ENCODE measurements at regions not wholly inside any gene's neighbourhood (a gene's known extent, or its start where the extent isn't known, plus 50 kb on each side); places are given as distances from the start of the nearest gene placed in this dataset.
A peak's percentile ranks its signal among the peaks of the same experiment; 100 is the strongest.
"Not testable (repeated sequence)": the region's sequence is repeated elsewhere in the genome, so short reads cannot be mapped to it uniquely, and the experiment has no call there.

DNA sequence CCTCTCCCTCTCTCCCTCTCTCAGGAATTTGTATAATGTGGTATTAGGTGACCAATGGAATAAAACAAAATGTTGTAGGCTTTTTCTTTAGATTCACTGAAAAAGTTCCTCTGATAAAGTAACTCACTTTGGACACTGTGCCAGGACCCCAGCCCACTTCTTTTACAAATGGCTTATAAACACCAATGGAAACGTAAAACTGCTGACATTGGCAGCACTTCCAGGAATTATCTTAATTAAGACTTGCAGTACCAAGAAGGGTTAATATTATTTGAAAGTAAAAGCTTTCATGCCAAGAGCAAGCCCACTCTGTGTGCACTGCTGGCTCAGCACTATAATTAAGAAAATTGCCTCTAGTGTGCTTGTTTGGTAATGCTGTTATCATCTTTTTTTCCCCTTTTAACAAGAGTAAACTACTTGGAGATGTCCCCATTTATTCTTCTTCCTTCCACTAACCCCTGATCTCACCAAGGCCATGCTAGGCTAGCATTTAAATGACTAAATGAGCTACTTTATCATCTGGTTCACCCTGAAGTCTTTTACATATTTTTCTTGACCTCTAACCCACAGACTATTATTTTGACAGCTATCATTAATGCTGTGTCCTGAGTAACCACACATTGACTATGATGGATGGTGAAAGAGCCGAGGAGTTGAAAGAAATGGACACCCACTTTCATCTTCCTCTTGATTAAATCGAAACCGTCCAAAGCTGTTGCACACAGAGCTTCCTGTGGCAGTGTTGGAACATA, 232.2 kb upstream of the ETAA1 start:
- DNase-seq = peak; percentile 34
- H4K8ac ChIP-seq (ENCODE audit: low read length) = no peak overlapping the region
- no peak overlapping the region for H2BK15ac ChIP-seq (ENCODE audit: low read depth, poor library complexity, severe bottlenecking)
- no peak overlapping the region for H3K14ac ChIP-seq (ENCODE audit: low read length in 2 of 2)
- no peak overlapping the region for H2BK12ac ChIP-seq (ENCODE audit: low read length in 2 of 2)
- no peak overlapping the region for H2AFZ ChIP-seq (ENCODE audit: low read depth, low read length)
- no peak overlapping the region for H3K4me3 ChIP-seq (ENCODE audit: insufficient read depth in 1 of 2, low read depth in 1 of 2, low read length in 2 of 2)
- no peak overlapping the region for H2BK5ac ChIP-seq (ENCODE audit: low read depth, low read length, poor library complexity, severe bottlenecking)
- WGBS = 17% methylated on average over 1 of the region's 4 CpGs
- H3K4me1 ChIP-seq (ENCODE audit: control insufficient read depth, insufficient read depth, low read depth, low read length) = no peaks in the 10 kb centered on the region
- no peak overlapping the region for H2BK120ac ChIP-seq (ENCODE audit: low read depth, low read length)
- no peaks in the 10 kb centered on the region for H3K27me3 ChIP-seq (ENCODE audit: control insufficient read depth in 1 of 2, insufficient read depth in 1 of 2, low read length in 2 of 2)
- H3K9ac ChIP-seq (ENCODE audit: low read length) = no peak overlapping the region
- H4K91ac ChIP-seq (ENCODE audit: low read length) = no peak overlapping the region
- no peaks in the 10 kb centered on the region for H3K79me1 ChIP-seq (replicated peaks; ENCODE audit: low read length, poor library complexity, severe bottlenecking)
- no peak overlapping the region for H3K23ac ChIP-seq (ENCODE audit: low read length in 2 of 2)
- no peak overlapping the region for H3K27ac ChIP-seq (ENCODE audit: low read length, poor library complexity, severe bottlenecking)
- no peak overlapping the region for H2AK5ac ChIP-seq (ENCODE audit: low read length, severe bottlenecking)
- peaks cover 6% of the 10 kb centered on the region for H3K9me3 ChIP-seq (ENCODE audit: control insufficient read depth, low read length)
- H3K36me3 ChIP-seq (ENCODE audit: control insufficient read depth in 1 of 2, insufficient read depth in 2 of 2, low read depth in 1 of 2, low read length in 2 of 2) = no peaks in the 10 kb centered on the region
- H3K4ac ChIP-seq (ENCODE audit: low read depth in 1 of 2, low read length in 2 of 2) = no peak overlapping the region
- no peak overlapping the region for H3K18ac ChIP-seq (ENCODE audit: low read depth in 1 of 2, low read length in 2 of 2)
- H3K4me2 ChIP-seq (ENCODE audit: low read length, poor library complexity, severe bottlenecking) = no peak overlapping the region

DNA sequence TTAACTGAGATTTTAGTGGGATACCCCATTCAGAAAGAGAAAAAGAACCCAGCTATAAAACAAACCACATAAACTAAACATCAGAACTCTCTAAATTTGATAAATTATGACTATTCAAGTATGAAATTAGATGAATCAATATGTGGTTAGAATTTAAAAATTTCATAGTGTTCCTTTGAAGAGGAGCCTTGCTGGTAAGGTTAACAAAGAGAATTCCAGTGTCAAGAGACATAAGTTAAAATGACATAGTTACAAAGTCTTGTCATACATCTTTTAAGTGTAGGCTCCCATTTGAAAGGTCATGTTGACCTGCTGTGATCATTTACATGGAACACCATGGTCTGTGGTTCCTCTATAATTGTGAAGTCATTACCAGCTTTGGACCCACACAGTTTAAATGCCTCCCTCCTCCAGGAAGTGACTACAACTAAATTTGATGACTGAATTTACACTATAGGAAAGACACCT, 231.6 kb upstream of the ETAA1 start:
- no peak overlapping the region for H3K18ac ChIP-seq (ENCODE audit: low read depth in 1 of 2, low read length in 2 of 2)
- H3K4me2 ChIP-seq (ENCODE audit: low read length, poor library complexity, severe bottlenecking) = no peak overlapping the region
- H2BK12ac ChIP-seq (ENCODE audit: low read length in 2 of 2) = no peak overlapping the region
- peaks cover 6% of the 10 kb centered on the region for H3K9me3 ChIP-seq (ENCODE audit: control insufficient read depth, low read length)
- no peak overlapping the region for H2AK5ac ChIP-seq (ENCODE audit: low read length, severe bottlenecking)
- no peak overlapping the region for H3K4ac ChIP-seq (ENCODE audit: low read depth in 1 of 2, low read length in 2 of 2)
- no peak overlapping the region for H3K27ac ChIP-seq (ENCODE audit: low read length, poor library complexity, severe bottlenecking)
- H2BK5ac ChIP-seq (ENCODE audit: low read depth, low read length, poor library complexity, severe bottlenecking) = no peak overlapping the region
- no peak for DNase-seq
- no peak overlapping the region for H2AFZ ChIP-seq (ENCODE audit: low read depth, low read length)
- no peak overlapping the region for H3K14ac ChIP-seq (ENCODE audit: low read length in 2 of 2)
- H3K79me1 ChIP-seq (replicated peaks; ENCODE audit: low read length, poor library complexity, severe bottlenecking) = no peaks in the 10 kb centered on the region
- H2BK15ac ChIP-seq (ENCODE audit: low read depth, poor library complexity, severe bottlenecking) = no peak overlapping the region
- H3K23ac ChIP-seq (ENCODE audit: low read length in 2 of 2) = no peak overlapping the region
- no peak overlapping the region for H4K91ac ChIP-seq (ENCODE audit: low read length)
- no peaks in the 10 kb centered on the region for H3K4me1 ChIP-seq (ENCODE audit: control insufficient read depth, insufficient read depth, low read depth, low read length)
- no peak overlapping the region for H3K4me3 ChIP-seq (ENCODE audit: insufficient read depth in 1 of 2, low read depth in 1 of 2, low read length in 2 of 2)
- no peak overlapping the region for H2BK120ac ChIP-seq (ENCODE audit: low read depth, low read length)
- no peak overlapping the region for H3K9ac ChIP-seq (ENCODE audit: low read length)
- no peaks in the 10 kb centered on the region for H3K27me3 ChIP-seq (ENCODE audit: control insufficient read depth in 1 of 2, insufficient read depth in 1 of 2, low read length in 2 of 2)
- no peaks in the 10 kb centered on the region for H3K36me3 ChIP-seq (ENCODE audit: control insufficient read depth in 1 of 2, insufficient read depth in 2 of 2, low read depth in 1 of 2, low read length in 2 of 2)
- no peak overlapping the region for H4K8ac ChIP-seq (ENCODE audit: low read length)

GRCh38 chr2:67166511-67166910, 230.6 kb upstream of the ETAA1 start:
- not testable (repeated sequence) for H3K27me3 ChIP-seq (ENCODE audit: control insufficient read depth in 1 of 2, insufficient read depth in 1 of 2, low read length in 2 of 2); H3K18ac ChIP-seq (ENCODE audit: low read depth in 1 of 2, low read length in 2 of 2); H3K14ac ChIP-seq (ENCODE audit: low read length in 2 of 2); H2AFZ ChIP-seq (ENCODE audit: low read depth, low read length); H2AK5ac ChIP-seq (ENCODE audit: low read length, severe bottlenecking); DNase-seq; H3K9me3 ChIP-seq (ENCODE audit: control insufficient read depth, low read length); H2BK15ac ChIP-seq (ENCODE audit: low read depth, poor library complexity, severe bottlenecking); H3K23ac ChIP-seq (ENCODE audit: low read length in 2 of 2); H3K4ac ChIP-seq (ENCODE audit: low read depth in 1 of 2, low read length in 2 of 2); H2BK5ac ChIP-seq (ENCODE audit: low read depth, low read length, poor library complexity, severe bottlenecking); H3K9ac ChIP-seq (ENCODE audit: low read length); H3K4me3 ChIP-seq (ENCODE audit: insufficient read depth in 1 of 2, low read depth in 1 of 2, low read length in 2 of 2); H2BK120ac ChIP-seq (ENCODE audit: low read depth, low read length); H3K4me2 ChIP-seq (ENCODE audit: low read length, poor library complexity, severe bottlenecking); H2BK12ac ChIP-seq (ENCODE audit: low read length in 2 of 2); H4K91ac ChIP-seq (ENCODE audit: low read length); H3K4me1 ChIP-seq (ENCODE audit: control insufficient read depth, insufficient read depth, low read depth, low read length); H3K27ac ChIP-seq (ENCODE audit: low read length, poor library complexity, severe bottlenecking); H4K8ac ChIP-seq (ENCODE audit: low read length); H3K79me1 ChIP-seq (replicated peaks; ENCODE audit: low read length, poor library complexity, severe bottlenecking); H3K36me3 ChIP-seq (ENCODE audit: control insufficient read depth in 1 of 2, insufficient read depth in 2 of 2, low read depth in 1 of 2, low read length in 2 of 2)
- 60% methylated on average over 1 of the region's 2 CpGs for WGBS

DNA sequence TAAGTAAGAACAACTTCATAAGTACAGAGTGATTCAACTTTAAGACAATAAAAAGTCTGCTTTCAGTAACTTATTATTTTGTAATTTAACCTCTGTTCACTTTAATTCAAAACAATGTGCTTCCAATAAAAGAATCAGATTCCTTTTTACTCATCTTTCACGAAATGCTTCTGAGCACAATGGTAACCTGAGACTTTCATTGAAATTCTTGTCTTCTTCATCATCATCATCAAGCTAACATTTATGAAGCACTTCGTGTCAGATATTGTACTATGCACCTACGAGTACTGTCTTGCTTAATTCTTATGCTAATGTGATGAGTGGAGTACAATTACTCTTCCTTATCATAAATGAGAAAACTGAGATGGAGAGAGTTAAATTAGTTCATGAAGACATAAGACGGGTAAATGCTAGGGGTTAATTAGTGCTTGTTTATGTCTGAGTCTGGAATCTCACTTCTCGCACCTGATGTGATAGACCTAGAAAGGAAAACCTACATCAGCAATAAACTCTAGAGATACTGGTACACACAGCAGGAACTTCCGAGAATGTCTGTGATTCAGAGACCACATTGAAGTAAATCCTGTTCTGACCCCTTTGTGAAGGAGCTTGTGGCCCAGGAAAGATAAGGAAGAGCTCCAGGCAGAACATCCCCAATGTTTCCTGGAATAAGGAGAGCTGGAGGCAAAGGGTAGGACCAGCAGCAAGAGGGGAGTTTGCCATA, 227.6 kb upstream of the ETAA1 start:
- H3K9ac ChIP-seq (ENCODE audit: low read length) = no peak overlapping the region
- no peak overlapping the region for H3K23ac ChIP-seq (ENCODE audit: low read length in 2 of 2)
- H3K9me3 ChIP-seq (ENCODE audit: control insufficient read depth, low read length) = peaks cover 6% of the 10 kb centered on the region
- H3K4me2 ChIP-seq (ENCODE audit: low read length, poor library complexity, severe bottlenecking) = no peak overlapping the region
- H3K27ac ChIP-seq (ENCODE audit: low read length, poor library complexity, severe bottlenecking) = no peak overlapping the region
- no peak overlapping the region for H4K91ac ChIP-seq (ENCODE audit: low read length)
- no peak overlapping the region for H3K4me3 ChIP-seq (ENCODE audit: insufficient read depth in 1 of 2, low read depth in 1 of 2, low read length in 2 of 2)
- no peak overlapping the region for H2AK5ac ChIP-seq (ENCODE audit: low read length, severe bottlenecking)
- H2BK5ac ChIP-seq (ENCODE audit: low read depth, low read length, poor library complexity, severe bottlenecking) = no peak overlapping the region
- H2BK12ac ChIP-seq (ENCODE audit: low read length in 2 of 2) = no peak overlapping the region
- no peak overlapping the region for H3K14ac ChIP-seq (ENCODE audit: low read length in 2 of 2)
- no peak overlapping the region for H4K8ac ChIP-seq (ENCODE audit: low read length)
- no peak overlapping the region for H2AFZ ChIP-seq (ENCODE audit: low read depth, low read length)
- no peak for DNase-seq
- no peak overlapping the region for H2BK120ac ChIP-seq (ENCODE audit: low read depth, low read length)
- no peak overlapping the region for H2BK15ac ChIP-seq (ENCODE audit: low read depth, poor library complexity, severe bottlenecking)
- H3K18ac ChIP-seq (ENCODE audit: low read depth in 1 of 2, low read length in 2 of 2) = no peak overlapping the region
- H3K4ac ChIP-seq (ENCODE audit: low read depth in 1 of 2, low read length in 2 of 2) = no peak overlapping the region
- H3K79me1 ChIP-seq (replicated peaks; ENCODE audit: low read length, poor library complexity, severe bottlenecking) = no peaks in the 10 kb centered on the region
- no peaks in the 10 kb centered on the region for H3K4me1 ChIP-seq (ENCODE audit: control insufficient read depth, insufficient read depth, low read depth, low read length)
- 96% methylated on average over 5 of the region's 6 CpGs for WGBS
- no peaks in the 10 kb centered on the region for H3K27me3 ChIP-seq (ENCODE audit: control insufficient read depth in 1 of 2, insufficient read depth in 1 of 2, low read length in 2 of 2)
- no peaks in the 10 kb centered on the region for H3K36me3 ChIP-seq (ENCODE audit: control insufficient read depth in 1 of 2, insufficient read depth in 2 of 2, low read depth in 1 of 2, low read length in 2 of 2)

Data from mesenchymal stem cell (in vitro differentiated cells and primary cell).